Immature natural killer cell (primary cell): ENCODE measurements at regions not wholly inside any gene's neighbourhood (a gene's known extent, or its start where the extent isn't known, plus 50 kb on each side); places are given as distances from the start of the nearest gene placed in this dataset.

Experiments
- DNase-seq, 3 donors: peaks; one replicate each; pipeline ENCODE4 v3.0.0; 2022; ENCODE audit warnings: mixed read lengths in 1 of 3
- H3K27ac Mint-ChIP-seq, 6 donors: one replicate each; pipeline ENCODE4 v1.8.0; 2020; ENCODE audit warnings: mixed read lengths in 6 of 6, mild to moderate bottlenecking in 5 of 6, inconsistent platforms in 4 of 6, moderate library complexity in 3 of 6
- H3K27me3 Mint-ChIP-seq, 3 donors: one replicate each; pipeline ENCODE4 v1.8.0; 2020 to 2021; ENCODE audit warnings: low read depth in 3 of 3, mild to moderate bottlenecking in 3 of 3, mixed read lengths in 3 of 3, moderate library complexity in 3 of 3, inconsistent platforms in 1 of 3
- H3K36me3 Mint-ChIP-seq, 3 donors: one replicate each; pipeline ENCODE4 v1.8.0; 2020; ENCODE audit warnings: mixed read lengths in 3 of 3, inconsistent platforms in 2 of 3, mild to moderate bottlenecking in 2 of 3
- H3K4me1 Mint-ChIP-seq, 2 donors: one replicate each; pipeline ENCODE4 v1.8.0; 2020; ENCODE audit warnings: inconsistent platforms in 2 of 2, mild to moderate bottlenecking in 2 of 2, mixed read lengths in 2 of 2, moderate library complexity in 1 of 2
- H3K4me3 Mint-ChIP-seq, 5 donors: one replicate each; pipeline ENCODE4 v1.8.0; 2020; ENCODE audit warnings: mild to moderate bottlenecking in 5 of 5, mixed read lengths in 5 of 5, inconsistent platforms in 3 of 5, moderate library complexity in 3 of 5
- H3K9me3 Mint-ChIP-seq, 6 donors: one replicate each; pipeline ENCODE4 v1.8.0; 2020; ENCODE audit warnings: mild to moderate bottlenecking in 6 of 6, mixed read lengths in 6 of 6, inconsistent platforms in 4 of 6, moderate library complexity in 3 of 6

DNA sequence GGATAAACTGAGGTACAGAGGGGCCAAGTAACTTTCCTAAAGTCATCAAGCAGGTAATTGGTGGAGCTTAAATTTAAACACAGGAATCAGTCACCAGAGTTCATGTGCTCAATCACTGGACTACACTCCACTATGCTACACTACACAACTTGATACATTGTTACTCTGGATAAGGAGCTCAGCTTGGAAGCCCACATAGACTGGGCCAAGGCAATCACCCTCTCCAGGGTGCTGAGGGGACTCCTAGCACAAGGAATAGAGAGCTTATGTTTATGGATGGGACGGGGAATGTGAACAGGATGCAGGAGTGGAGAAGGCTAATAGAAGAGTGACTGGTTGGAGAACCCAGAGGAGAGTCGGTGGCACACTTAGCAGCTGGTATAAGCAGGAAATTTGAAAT lies 113.5 kb upstream of the NFIB start:
- H3K4me1 Mint-ChIP-seq: no peaks in the 10 kb centered on the region
- no peaks in the 10 kb centered on the region for H3K36me3 Mint-ChIP-seq
- H3K27ac Mint-ChIP-seq: no peak overlapping the region
- DNase-seq: no peak
- peaks cover 0 to 2% (median 1%) of the 10 kb centered on the region in 3 donors for H3K27me3 Mint-ChIP-seq
- H3K9me3 Mint-ChIP-seq: peaks cover 0 to 4% (median 0%) of the 10 kb centered on the region in 6 donors
- no peak overlapping the region for H3K4me3 Mint-ChIP-seq

DNA sequence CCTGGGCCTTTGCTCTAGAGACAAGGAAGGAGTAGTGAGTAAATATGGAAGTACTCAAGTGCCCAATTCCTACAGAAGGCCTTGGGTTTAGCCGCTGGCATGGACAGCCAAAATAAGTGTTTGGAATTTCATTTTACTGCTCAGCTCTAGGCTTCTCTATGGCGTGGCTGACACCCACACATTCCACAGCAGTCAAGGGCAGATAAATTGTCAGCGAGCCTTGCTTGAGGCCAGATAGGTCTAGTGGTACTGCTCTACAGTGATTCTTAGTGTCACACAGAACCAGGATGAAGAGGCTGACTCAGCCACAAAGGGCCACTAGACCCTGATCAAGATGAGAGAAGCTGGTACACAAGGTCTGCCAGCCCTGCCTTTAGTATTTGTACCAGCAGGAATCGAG lies 111.0 kb upstream of the NFIB start:
- H3K36me3 Mint-ChIP-seq: no peaks in the 10 kb centered on the region
- DNase-seq: no peak
- no peaks in the 10 kb centered on the region for H3K4me1 Mint-ChIP-seq
- H3K4me3 Mint-ChIP-seq: no peak overlapping the region
- peaks cover 0 to 2% (median 1%) of the 10 kb centered on the region in 3 donors for H3K27me3 Mint-ChIP-seq
- H3K9me3 Mint-ChIP-seq: peaks cover 0 to 2% (median 0%) of the 10 kb centered on the region in 6 donors
- no peak overlapping the region for H3K27ac Mint-ChIP-seq

DNA sequence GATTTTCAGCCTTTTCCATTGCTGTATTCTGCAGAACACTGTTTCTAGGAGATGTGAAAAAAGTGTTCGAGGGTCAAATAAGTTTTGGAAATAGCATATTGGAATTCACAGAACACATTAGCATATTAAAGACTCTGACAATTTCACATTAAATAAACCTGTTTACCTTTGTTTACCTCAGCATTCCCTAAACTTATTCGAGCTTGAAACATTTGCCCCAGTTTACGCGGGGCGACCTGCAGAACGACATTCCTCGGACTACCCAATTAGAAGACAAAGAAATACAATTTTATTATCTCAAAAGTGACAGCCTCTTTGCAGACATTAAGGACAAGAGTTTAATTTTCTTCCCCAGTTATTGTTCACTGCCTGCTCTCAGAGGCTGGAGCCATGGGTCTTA lies 110.3 kb upstream of the NFIB start:
- no peak overlapping the region for H3K27ac Mint-ChIP-seq
- H3K4me1 Mint-ChIP-seq: no peaks in the 10 kb centered on the region
- no peaks in the 10 kb centered on the region for H3K36me3 Mint-ChIP-seq
- peaks cover 0 to 2% (median 1%) of the 10 kb centered on the region in 3 donors for H3K27me3 Mint-ChIP-seq
- H3K4me3 Mint-ChIP-seq: no peak overlapping the region
- H3K9me3 Mint-ChIP-seq: peaks cover 0 to 2% (median 0%) of the 10 kb centered on the region in 6 donors
- DNase-seq: no peak

DNA sequence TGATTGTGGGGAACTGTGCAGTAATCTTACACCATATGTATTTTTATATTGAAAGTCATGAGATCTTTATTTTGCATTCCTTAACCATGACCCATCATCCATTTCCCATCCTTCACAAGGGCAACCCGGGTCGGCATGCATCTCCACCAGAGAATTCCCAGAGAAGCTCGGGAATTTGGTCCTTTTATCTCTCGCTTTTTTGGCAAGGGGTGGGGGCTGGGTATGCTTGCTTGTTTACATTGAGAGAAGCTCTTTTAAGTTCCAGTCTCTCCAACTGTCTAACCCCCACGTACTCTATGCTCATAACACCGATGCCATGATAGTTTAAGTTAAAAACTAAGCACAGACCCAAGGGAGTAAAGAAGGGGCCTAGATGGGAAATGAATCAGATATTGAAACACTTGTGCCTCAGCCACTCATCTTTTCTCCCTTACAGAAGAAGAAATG lies 109.9 kb upstream of the NFIB start:
- peaks cover 0 to 2% (median 0%) of the 10 kb centered on the region in 6 donors for H3K9me3 Mint-ChIP-seq
- no peaks in the 10 kb centered on the region for H3K36me3 Mint-ChIP-seq
- H3K4me1 Mint-ChIP-seq: no peaks in the 10 kb centered on the region
- no peak overlapping the region for H3K27ac Mint-ChIP-seq
- no peak overlapping the region for H3K4me3 Mint-ChIP-seq
- no peak for DNase-seq
- peaks cover 0 to 2% (median 1%) of the 10 kb centered on the region in 3 donors for H3K27me3 Mint-ChIP-seq

DNA sequence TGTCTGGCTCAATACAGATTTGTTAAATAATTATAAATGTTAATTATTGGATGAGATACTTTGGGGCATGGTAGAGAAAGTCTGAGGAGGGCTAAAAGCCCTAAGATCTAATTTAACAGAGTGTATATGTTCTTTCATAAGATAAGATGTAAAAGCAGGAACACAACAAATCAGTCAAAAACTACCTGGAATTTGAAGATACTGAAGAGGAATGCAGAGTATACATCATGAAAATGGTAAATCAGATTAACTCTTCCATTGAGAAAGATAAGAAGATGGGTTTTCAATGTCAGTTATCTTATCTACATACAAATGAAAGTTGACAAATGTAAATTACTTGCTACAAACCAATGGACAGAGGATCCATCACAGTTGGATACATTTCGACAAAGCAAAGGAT lies 107.3 kb upstream of the NFIB start:
- Mint-ChIP-seq H3K4me1 (no peaks in the 10 kb centered on the region), H3K4me3 (no peak overlapping the region), H3K27ac (no peak overlapping the region), H3K36me3 (no peaks in the 10 kb centered on the region), H3K9me3 (peaks cover 0 to 2% (median 0%) of the 10 kb centered on the region in 6 donors), H3K27me3 (peaks cover 0 to 1% (median 0%) of the 10 kb centered on the region in 3 donors)
- DNase-seq: no peak

DNA sequence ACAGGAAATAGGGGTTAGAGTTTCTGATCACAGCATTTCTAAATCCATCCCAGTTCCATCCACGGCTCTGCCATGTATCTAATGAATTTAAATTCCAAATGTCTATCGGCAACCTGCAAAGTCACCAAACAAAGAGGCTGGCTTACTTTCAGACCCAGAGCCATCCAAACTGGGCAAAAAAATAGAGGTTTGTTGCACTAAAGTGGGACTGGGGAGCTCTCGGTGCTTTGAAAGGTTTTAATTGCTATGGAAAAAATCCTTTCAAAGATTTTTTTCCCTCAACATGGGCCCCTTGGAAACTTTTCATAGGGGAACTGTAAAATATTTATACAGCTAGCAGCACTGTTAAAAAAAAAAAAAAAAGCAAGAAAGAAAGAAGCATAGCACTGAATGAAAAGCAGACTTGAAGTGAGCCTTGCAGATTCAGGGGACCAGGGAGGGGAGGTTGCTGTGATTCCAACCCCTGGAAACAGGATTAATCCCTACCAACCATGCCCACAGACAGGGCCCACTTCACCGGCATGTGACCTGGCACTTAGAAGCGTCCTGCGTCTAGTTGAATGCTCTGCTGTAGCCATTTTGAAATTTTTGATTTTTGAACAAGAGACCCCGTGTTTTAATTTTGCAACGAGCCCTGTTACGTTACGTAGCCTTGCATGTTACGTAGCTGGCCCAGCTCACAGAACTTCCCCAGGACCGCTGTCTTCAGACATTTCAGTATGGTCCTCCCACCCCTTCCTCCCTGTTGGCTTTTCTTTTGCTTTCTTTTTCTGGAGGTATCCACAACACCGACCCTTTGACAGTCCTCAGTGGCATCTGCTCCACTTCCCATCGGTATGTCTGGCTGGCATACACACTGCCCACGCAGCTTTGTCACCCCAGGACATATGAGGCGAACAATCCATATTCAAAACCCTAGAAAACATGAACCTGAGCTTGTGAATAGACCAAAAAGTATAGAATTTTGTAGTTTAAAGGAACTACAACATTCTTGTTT lies 105.3 kb upstream of the NFIB start:
- Mint-ChIP-seq H3K36me3 (no peaks in the 10 kb centered on the region), H3K27ac (no peak overlapping the region), H3K4me1 (no peaks in the 10 kb centered on the region), H3K4me3 (no peak overlapping the region), H3K27me3 (peaks cover 0 to 1% (median 0%) of the 10 kb centered on the region in 3 donors), H3K9me3 (peaks cover 0 to 6% (median under 1%) of the 10 kb centered on the region in 6 donors)
- no peak for DNase-seq

DNA sequence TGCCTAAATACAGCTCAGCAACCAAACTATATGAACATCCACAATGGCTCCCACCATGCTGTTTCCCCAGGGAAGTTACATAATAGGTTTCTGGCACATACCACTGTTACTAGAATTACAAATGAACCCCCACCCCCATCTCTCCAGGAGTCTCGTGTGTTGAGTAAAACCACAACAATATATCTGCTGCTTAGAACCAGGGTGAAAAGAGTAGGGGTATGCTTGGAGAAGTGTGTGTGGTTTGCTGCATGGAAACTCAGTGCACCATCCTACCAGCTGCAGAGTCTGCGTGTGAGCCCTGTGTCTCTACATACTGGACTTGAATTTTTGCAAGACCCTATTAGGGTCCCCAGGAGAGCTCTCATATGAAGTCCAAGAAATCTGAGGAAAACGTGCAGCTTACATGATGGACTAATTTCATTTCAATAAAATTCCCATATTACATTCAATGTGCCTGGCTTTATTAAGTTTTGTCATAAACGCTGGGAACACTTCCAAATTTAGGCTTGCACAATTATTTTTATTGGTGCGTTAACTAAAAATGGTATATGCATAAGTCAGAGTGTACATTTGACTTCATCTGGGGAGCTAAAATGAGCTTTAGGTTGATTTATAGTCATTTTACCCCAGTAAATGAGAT lies 104.5 kb upstream of the NFIB start:
- Mint-ChIP-seq H3K27ac (no peak overlapping the region), H3K36me3 (no peaks in the 10 kb centered on the region), H3K4me1 (no peaks in the 10 kb centered on the region), H3K4me3 (no peak overlapping the region), H3K9me3 (peaks cover 0 to 6% (median under 1%) of the 10 kb centered on the region in 6 donors), H3K27me3 (peaks cover 0 to 1% (median 0%) of the 10 kb centered on the region in 3 donors)
- no peak for DNase-seq

DNA sequence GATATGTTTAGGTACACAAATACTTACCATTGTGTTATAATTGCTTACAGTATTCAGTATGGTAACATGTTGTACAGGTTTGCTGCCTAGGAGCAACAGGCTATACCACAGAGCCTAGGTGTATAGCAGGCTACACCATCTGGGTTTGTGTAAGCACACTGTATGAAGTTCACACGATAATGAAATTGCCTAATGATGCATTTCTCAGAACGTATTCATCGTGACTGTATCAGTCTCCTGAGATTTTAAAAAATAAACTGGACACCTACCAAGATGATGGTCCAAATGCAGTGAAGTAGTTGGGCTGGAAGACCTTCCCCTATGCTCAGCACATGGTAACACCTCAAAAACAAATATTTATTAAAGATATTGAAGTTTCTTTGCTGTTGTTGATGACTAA lies 103.3 kb upstream of the NFIB start:
- H3K27me3 Mint-ChIP-seq: no peaks in the 10 kb centered on the region
- no peaks in the 10 kb centered on the region for H3K36me3 Mint-ChIP-seq

DNA sequence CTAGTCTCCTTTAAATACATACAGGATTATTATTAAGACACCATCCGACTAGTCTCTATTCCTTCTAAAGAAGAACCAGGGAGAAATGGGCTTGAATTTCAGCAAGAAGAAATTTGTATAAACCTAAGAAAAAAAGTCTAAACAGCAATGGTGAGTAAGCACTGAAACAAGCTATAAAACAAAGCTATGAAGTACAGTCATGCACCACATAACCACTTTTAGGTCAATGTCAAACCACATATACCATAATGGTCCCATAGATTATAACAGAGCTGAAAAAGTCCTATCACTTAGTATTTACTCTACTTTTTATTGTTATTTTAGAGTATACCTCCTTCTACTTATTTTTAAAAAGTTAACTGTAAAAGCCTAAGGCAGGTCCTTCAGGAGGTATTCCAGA lies 102.0 kb upstream of the NFIB start:
- Mint-ChIP-seq H3K4me3 (no peak overlapping the region), H3K36me3 (no peaks in the 10 kb centered on the region), H3K27me3 (no peaks in the 10 kb centered on the region), H3K9me3 (peaks cover 0 to 5% (median 0%) of the 10 kb centered on the region in 6 donors), H3K4me1 (no peaks in the 10 kb centered on the region), H3K27ac (no peak overlapping the region)
- DNase-seq: no peak

More for the DNA sequence above, 103.3 kb upstream of the NFIB start:
- Mint-ChIP-seq H3K9me3 (peaks cover 0 to 6% (median 0%) of the 10 kb centered on the region in 6 donors), H3K4me3 (no peak overlapping the region), H3K4me1 (no peaks in the 10 kb centered on the region), H3K27ac (no peak overlapping the region)
- no peak for DNase-seq

DNA sequence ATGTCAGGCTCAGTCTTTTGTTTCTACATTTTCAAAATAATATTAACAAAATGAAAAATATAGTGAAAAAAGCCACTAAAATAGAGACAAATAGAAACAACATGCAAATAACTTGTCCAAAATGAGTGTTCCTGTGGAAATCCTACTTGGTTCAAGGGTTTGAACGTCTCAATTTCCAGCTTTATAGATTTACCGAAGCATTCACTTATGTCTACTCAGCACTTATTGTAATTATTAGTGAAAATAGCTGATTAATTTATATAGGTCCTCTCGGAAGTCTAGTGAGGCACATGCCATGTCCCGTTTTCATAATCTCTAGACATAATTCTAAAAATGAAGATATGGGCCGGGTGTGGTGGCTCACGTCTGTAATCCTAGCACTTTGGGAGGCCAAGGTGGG lies 99.9 kb upstream of the NFIB start:
- Mint-ChIP-seq H3K36me3 (no peaks in the 10 kb centered on the region), H3K4me3 (no peak overlapping the region)

DNA sequence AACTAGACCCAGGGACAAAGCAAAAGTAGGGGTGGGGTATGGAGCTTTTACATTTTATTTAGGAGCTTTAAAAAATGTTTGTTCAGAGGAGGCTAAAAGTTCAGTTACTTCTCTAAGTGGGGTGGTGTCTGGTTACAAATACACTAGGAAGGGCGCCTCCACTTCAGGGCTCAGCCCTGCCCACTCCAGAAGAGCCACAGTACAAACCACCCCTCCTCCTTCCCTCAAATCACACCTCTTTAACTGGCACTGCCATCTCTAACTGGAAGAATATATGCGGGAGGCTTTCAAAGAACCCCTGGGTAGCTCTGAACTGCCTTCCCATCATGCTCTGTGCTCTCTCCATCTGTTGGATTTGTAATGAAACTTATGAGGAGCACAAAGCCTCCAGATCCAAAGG lies 98.8 kb upstream of the NFIB start:
- DNase-seq: no peak
- no peaks in the 10 kb centered on the region for H3K4me1 Mint-ChIP-seq
- H3K27ac Mint-ChIP-seq: no peak overlapping the region
- no peaks in the 10 kb centered on the region for H3K36me3 Mint-ChIP-seq
- peaks cover 0 to 4% (median 1%) of the 10 kb centered on the region in 6 donors for H3K9me3 Mint-ChIP-seq
- H3K27me3 Mint-ChIP-seq: peaks cover 0 to 1% (median 0%) of the 10 kb centered on the region in 3 donors
- H3K4me3 Mint-ChIP-seq: no peak overlapping the region

More for the DNA sequence above, 99.9 kb upstream of the NFIB start:
- no peak overlapping the region for H3K27ac Mint-ChIP-seq
- H3K9me3 Mint-ChIP-seq: peaks cover 0 to 4% (median 0%) of the 10 kb centered on the region in 6 donors
- DNase-seq: no peak
- H3K27me3 Mint-ChIP-seq: no peaks in the 10 kb centered on the region
- no peaks in the 10 kb centered on the region for H3K4me1 Mint-ChIP-seq

DNA sequence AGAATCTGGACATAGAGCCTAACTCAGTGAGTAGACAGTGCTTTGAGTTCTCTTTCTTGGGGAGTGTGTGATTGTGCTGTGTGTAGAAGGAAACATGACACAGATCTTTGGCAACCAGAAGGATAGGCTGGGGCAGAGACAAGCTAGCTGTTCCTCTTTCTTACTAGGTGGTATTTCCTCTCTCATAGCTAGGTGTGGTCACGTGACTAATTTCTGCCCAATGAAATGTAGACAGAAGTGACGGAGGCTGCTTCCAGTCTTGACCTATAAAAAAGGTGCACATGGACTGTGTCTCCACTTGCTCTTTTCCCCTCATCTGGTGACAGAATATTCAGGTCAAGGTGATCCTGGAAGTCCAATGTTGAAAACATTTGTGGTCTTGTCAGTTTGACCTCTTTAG lies 92.5 kb upstream of the NFIB start:
- Mint-ChIP-seq H3K9me3 (peaks cover 0 to 11% (median 2%) of the 10 kb centered on the region in 6 donors), H3K4me1 (no peaks in the 10 kb centered on the region), H3K27me3 (peaks cover 2 to 3% (median 3%) of the 10 kb centered on the region in 3 donors), H3K4me3 (no peak overlapping the region), H3K27ac (no peak overlapping the region), H3K36me3 (no peaks in the 10 kb centered on the region)
- no peak for DNase-seq

DNA sequence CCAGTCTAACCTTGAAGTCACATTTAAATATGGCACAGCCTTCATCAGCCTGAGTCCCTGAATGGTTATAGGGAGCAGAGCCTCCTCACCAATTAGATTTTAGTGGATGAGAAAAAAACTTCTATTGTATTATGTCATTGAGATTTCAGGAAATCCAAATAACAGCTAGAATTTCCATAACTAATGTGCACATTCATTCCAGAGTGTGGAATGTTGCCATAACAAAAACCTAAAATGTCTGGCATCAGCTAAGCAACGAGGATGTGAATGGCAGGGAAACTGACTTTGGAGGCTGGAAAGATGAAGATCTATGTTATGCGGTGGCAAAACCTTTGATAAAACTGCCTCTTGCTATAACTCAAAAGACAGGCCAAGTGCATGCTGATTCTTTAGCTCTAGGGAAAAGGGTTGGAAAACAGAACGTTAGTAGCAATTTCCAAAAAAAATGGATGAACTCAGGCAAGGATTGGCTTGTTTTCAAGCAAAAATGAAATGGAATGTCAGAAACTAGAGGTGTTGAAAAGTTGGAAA lies 91.3 kb upstream of the NFIB start:
- no peak overlapping the region for H3K4me3 Mint-ChIP-seq
- H3K27me3 Mint-ChIP-seq: peaks cover 2 to 6% (median 3%) of the 10 kb centered on the region in 3 donors
- H3K27ac Mint-ChIP-seq: no peak overlapping the region
- peaks cover 0 to 11% (median 2%) of the 10 kb centered on the region in 6 donors for H3K9me3 Mint-ChIP-seq
- DNase-seq: no peak
- H3K4me1 Mint-ChIP-seq: no peaks in the 10 kb centered on the region
- no peaks in the 10 kb centered on the region for H3K36me3 Mint-ChIP-seq

DNA sequence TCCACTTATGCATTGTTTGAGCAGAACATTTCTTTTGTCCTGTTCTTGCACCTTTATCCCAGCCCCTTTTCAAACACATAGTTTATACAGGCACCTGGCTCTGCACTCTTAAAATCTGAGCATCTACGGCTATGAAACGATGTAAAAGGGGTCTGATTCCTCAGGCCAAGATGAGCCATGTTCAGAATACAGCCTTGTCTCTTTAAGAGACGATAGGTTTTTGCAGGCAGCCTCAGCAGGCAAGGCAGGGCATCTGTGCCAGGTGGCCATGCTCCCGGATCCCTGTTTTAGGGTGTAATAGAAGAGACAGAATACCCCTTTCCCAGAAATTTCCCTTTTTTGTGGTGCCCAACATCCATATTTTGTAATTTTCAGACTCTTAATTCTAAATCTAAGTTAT lies 89.1 kb upstream of the NFIB start:
- H3K27ac Mint-ChIP-seq: no peak overlapping the region
- no peak for DNase-seq
- H3K27me3 Mint-ChIP-seq: peaks cover 2 to 6% (median 2%) of the 10 kb centered on the region in 3 donors
- H3K4me3 Mint-ChIP-seq: no peak overlapping the region
- peaks cover 0 to 11% (median 2%) of the 10 kb centered on the region in 6 donors for H3K9me3 Mint-ChIP-seq
- H3K4me1 Mint-ChIP-seq: no peaks in the 10 kb centered on the region
- no peaks in the 10 kb centered on the region for H3K36me3 Mint-ChIP-seq
